GM23338 (cell line): ENCODE measurements at regions not wholly inside any gene's neighbourhood (a gene's known extent, or its start where the extent isn't known, plus 50 kb on each side); places are given as distances from the start of the nearest gene placed in this dataset.

Source experiments
- ATAC-seq: fragments of 200-7000 bp; cut with Tn5 transposase; 3 replicates; pipeline ENCODE4 v1.9.1; 2020
- DNase-seq: peaks from one replicate; pipeline ENCODE4 v3.0.0-alpha.2; 2015; ENCODE audit warnings: low spot score
- H2AFZ ChIP-seq: fragments of 200-600 bp; sonication (generic); 2 replicates; pipeline ENCODE4 v1.8.0; 2016; ENCODE audit warnings: antibody characterized with exemption, mild to moderate bottlenecking, moderate library complexity
- H3F3A ChIP-seq: fragments of 200-600 bp; sonication (generic); replicated peaks from 2 replicates; pipeline ENCODE4 v1.8.0; 2017; ENCODE audit warnings: antibody characterized with exemption, mixed run types, low read depth
- H3K27ac ChIP-seq: fragments of 200-600 bp; sonication (generic); 2 replicates; pipeline ENCODE4 v1.6.1; 2016; ENCODE audit warnings: low read depth
- H3K27me3 ChIP-seq: fragments of 200-600 bp; sonication (generic); 2 replicates; pipeline ENCODE4 v1.8.0; 2016; ENCODE audit warnings: mild to moderate bottlenecking, mixed run types, moderate library complexity; ENCODE audit not compliant: insufficient read depth
- H3K36me3 ChIP-seq: fragments of 200-600 bp; sonication (generic); 2 replicates; pipeline ENCODE4 v1.8.0; 2016; ENCODE audit warnings: mild to moderate bottlenecking; ENCODE audit not compliant: insufficient read depth
- H3K4me1 ChIP-seq: fragments of 200-600 bp; sonication (generic); 2 replicates; pipeline ENCODE4 v1.8.0; 2016; ENCODE audit warnings: mild to moderate bottlenecking, moderate library complexity; ENCODE audit not compliant: insufficient read depth
- H3K4me2 ChIP-seq: fragments of 200-600 bp; sonication (generic); 2 replicates; pipeline ENCODE4 v1.7.1; 2017; ENCODE audit warnings: mixed run types
- H3K4me3 ChIP-seq: fragments of 200-600 bp; sonication (generic); 2 replicates; pipeline ENCODE4 v1.6.1; 2016; ENCODE audit warnings: mixed run types
- H3K79me2 ChIP-seq: fragments of 200-600 bp; sonication (generic); replicated peaks from 2 replicates; pipeline ENCODE4 v1.8.0; 2017; ENCODE audit warnings: mild to moderate bottlenecking; ENCODE audit not compliant: insufficient read depth
- H3K9me2 ChIP-seq: fragments of 200-600 bp; sonication (generic); 2 replicates; pipeline ENCODE4 v1.8.0; 2017; ENCODE audit not compliant: insufficient read depth
- H4K20me1 ChIP-seq: fragments of 200-600 bp; sonication (generic); replicated peaks from 2 replicates; pipeline ENCODE4 v1.8.0; 2017; ENCODE audit warnings: mild to moderate bottlenecking; ENCODE audit not compliant: insufficient read depth
- H3K27ac Mint-ChIP-seq: 2 replicates; pipeline ENCODE4 v1.8.0; 2020; ENCODE audit warnings: inconsistent platforms, mild to moderate bottlenecking, moderate library complexity, mixed read lengths
- H3K27me3 Mint-ChIP-seq: 3 replicates; pipeline ENCODE4 v1.8.0; 2022; ENCODE audit warnings: low read depth, mild to moderate bottlenecking, moderate library complexity, mixed read lengths, inconsistent platforms; ENCODE audit not compliant: insufficient read depth, poor library complexity
- H3K36me3 Mint-ChIP-seq: 3 replicates; pipeline ENCODE4 v1.8.0; 2021; ENCODE audit warnings: low read depth, mild to moderate bottlenecking, inconsistent platforms, moderate library complexity, mixed read lengths
- H3K4me1 Mint-ChIP-seq: 3 replicates; pipeline ENCODE4 v1.8.0; 2020; ENCODE audit warnings: mild to moderate bottlenecking, inconsistent platforms, mixed read lengths
- H3K4me3 Mint-ChIP-seq: 3 replicates; pipeline ENCODE4 v1.8.0; 2021; ENCODE audit warnings: moderate library complexity, mild to moderate bottlenecking, inconsistent platforms, mixed read lengths
- H3K9me3 Mint-ChIP-seq: 3 replicates; pipeline ENCODE4 v1.8.0; 2020; ENCODE audit warnings: moderate library complexity, mild to moderate bottlenecking, inconsistent platforms, mixed read lengths
- EZH2phosphoT487 ChIP-seq: fragments of 200-600 bp; sonication (generic); IDR thresholded peaks from one replicate; pipeline ENCODE4 v1.8.1; 2018; ENCODE audit warnings: antibody characterized with exemption; ENCODE audit not compliant: unreplicated experiment
- JUNB ChIP-seq: IDR thresholded peaks from one replicate; pipeline ENCODE4 v1.6.1; 2016; ENCODE audit warnings: antibody characterized with exemption; ENCODE audit not compliant: unreplicated experiment
- POLR2AphosphoS5 ChIP-seq: IDR thresholded peaks from 2 replicates; pipeline ENCODE4 v1.6.1; 2016; ENCODE audit warnings: antibody characterized with exemption, low read depth
- STAT1 ChIP-seq: IDR thresholded peaks from one replicate; pipeline ENCODE4 v1.6.1; 2016; ENCODE audit warnings: antibody characterized with exemption; ENCODE audit not compliant: unreplicated experiment
- ZNF331 ChIP-seq: fragments of 250-450 bp; sonication (Bioruptor Pico); IDR thresholded peaks from 2 replicates; pipeline ENCODE4 v1.5.0; 2020; ENCODE audit warnings: low read depth, mild to moderate bottlenecking, moderate library complexity
- TF ChIP-seq, protein P1 (sequence below), 2 experiments: fragments of 200-600 bp in 1 of 2; sonication (generic) in 1 of 2; conservative IDR thresholded peaks; 2 replicates each; pipeline versions ENCODE4 v1.5.1 to v1.6.1; 2016 to 2017; ENCODE audit warnings: antibody characterized with exemption in 2 of 2, low read depth in 2 of 2, mild to moderate bottlenecking in 2 of 2, moderate library complexity in 1 of 2
- TF ChIP-seq, protein P2 (sequence below): IDR thresholded peaks from one replicate; pipeline ENCODE4 v1.6.1; 2018; ENCODE audit warnings: antibody characterized with exemption; ENCODE audit not compliant: unreplicated experiment
- TF ChIP-seq, protein P3 (sequence below): IDR thresholded peaks from 2 replicates; pipeline ENCODE4 v1.6.1; 2016; ENCODE audit warnings: antibody characterized with exemption
- TF ChIP-seq, protein P4 (sequence below): fragments of 250-450 bp; sonication (Bioruptor Pico); IDR thresholded peaks from 2 replicates; pipeline ENCODE4 v1.5.0; 2020; ENCODE audit warnings: mild to moderate bottlenecking, moderate library complexity

DNA sequence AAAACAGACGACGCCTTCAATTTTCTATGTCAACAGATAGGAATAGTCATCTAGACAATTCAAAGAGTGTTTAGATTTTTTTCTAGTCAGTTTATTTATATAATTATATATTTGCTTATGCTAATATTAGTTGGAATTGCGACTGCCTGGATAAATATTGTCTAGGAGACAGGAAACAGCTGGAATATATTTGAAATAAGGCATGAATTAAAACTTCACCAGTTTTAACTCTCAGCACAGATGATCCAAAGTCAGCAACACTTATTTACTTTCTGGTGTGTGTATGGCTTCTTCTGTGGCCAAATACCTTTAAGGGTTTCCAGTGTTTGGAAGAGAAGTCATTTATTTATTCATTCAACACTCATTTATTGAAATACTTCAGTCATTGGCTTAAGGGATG is 1215.4 kb upstream of the USP15 start:
- H3K4me3 Mint-ChIP-seq = no peak overlapping the region
- H3K4me1 Mint-ChIP-seq = no peaks in the 10 kb centered on the region
- ATAC-seq (no peak), DNase-seq (no peak)
- no peaks in the 10 kb centered on the region; the same call in 1 of the 2 replicates for H3K9me2 ChIP-seq
- H4K20me1 ChIP-seq = no peaks in the 10 kb centered on the region
- H3K27me3 Mint-ChIP-seq = no peaks in the 10 kb centered on the region
- no peak overlapping the region for H3K4me3 ChIP-seq
- no peaks in the 10 kb centered on the region for H3K36me3 ChIP-seq
- no peaks in the 10 kb centered on the region for H3K79me2 ChIP-seq
- no peaks in the 10 kb centered on the region for H3F3A ChIP-seq
- no peak overlapping the region for H3K27ac Mint-ChIP-seq
- no peaks in the 10 kb centered on the region for H3K9me3 Mint-ChIP-seq
- H3K4me2 ChIP-seq = no peak overlapping the region
- H3K27ac ChIP-seq = no peak overlapping the region
- H3K4me1 ChIP-seq = no peaks in the 10 kb centered on the region
- no peaks in the 10 kb centered on the region for H3K36me3 Mint-ChIP-seq
- TF ChIP-seq ZNF331 (CRISPR knock-in tag) (no peak), EZH2phosphoT487 (no peak), POLR2AphosphoS5 (no peak), JUNB (no peak), STAT1 (no peak)
- TF ChIP-seq, protein P1, sequence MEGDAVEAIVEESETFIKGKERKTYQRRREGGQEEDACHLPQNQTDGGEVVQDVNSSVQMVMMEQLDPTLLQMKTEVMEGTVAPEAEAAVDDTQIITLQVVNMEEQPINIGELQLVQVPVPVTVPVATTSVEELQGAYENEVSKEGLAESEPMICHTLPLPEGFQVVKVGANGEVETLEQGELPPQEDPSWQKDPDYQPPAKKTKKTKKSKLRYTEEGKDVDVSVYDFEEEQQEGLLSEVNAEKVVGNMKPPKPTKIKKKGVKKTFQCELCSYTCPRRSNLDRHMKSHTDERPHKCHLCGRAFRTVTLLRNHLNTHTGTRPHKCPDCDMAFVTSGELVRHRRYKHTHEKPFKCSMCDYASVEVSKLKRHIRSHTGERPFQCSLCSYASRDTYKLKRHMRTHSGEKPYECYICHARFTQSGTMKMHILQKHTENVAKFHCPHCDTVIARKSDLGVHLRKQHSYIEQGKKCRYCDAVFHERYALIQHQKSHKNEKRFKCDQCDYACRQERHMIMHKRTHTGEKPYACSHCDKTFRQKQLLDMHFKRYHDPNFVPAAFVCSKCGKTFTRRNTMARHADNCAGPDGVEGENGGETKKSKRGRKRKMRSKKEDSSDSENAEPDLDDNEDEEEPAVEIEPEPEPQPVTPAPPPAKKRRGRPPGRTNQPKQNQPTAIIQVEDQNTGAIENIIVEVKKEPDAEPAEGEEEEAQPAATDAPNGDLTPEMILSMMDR (conservative IDR thresholded peaks at IDR 0.05; ENCODE audit: low read depth in 2 of 2) = no peak
- TF ChIP-seq, protein P2, sequence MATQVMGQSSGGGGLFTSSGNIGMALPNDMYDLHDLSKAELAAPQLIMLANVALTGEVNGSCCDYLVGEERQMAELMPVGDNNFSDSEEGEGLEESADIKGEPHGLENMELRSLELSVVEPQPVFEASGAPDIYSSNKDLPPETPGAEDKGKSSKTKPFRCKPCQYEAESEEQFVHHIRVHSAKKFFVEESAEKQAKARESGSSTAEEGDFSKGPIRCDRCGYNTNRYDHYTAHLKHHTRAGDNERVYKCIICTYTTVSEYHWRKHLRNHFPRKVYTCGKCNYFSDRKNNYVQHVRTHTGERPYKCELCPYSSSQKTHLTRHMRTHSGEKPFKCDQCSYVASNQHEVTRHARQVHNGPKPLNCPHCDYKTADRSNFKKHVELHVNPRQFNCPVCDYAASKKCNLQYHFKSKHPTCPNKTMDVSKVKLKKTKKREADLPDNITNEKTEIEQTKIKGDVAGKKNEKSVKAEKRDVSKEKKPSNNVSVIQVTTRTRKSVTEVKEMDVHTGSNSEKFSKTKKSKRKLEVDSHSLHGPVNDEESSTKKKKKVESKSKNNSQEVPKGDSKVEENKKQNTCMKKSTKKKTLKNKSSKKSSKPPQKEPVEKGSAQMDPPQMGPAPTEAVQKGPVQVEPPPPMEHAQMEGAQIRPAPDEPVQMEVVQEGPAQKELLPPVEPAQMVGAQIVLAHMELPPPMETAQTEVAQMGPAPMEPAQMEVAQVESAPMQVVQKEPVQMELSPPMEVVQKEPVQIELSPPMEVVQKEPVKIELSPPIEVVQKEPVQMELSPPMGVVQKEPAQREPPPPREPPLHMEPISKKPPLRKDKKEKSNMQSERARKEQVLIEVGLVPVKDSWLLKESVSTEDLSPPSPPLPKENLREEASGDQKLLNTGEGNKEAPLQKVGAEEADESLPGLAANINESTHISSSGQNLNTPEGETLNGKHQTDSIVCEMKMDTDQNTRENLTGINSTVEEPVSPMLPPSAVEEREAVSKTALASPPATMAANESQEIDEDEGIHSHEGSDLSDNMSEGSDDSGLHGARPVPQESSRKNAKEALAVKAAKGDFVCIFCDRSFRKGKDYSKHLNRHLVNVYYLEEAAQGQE = no peak
- TF ChIP-seq, protein P3, sequence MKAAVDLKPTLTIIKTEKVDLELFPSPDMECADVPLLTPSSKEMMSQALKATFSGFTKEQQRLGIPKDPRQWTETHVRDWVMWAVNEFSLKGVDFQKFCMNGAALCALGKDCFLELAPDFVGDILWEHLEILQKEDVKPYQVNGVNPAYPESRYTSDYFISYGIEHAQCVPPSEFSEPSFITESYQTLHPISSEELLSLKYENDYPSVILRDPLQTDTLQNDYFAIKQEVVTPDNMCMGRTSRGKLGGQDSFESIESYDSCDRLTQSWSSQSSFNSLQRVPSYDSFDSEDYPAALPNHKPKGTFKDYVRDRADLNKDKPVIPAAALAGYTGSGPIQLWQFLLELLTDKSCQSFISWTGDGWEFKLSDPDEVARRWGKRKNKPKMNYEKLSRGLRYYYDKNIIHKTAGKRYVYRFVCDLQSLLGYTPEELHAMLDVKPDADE = no peak
- TF ChIP-seq, protein P4, sequence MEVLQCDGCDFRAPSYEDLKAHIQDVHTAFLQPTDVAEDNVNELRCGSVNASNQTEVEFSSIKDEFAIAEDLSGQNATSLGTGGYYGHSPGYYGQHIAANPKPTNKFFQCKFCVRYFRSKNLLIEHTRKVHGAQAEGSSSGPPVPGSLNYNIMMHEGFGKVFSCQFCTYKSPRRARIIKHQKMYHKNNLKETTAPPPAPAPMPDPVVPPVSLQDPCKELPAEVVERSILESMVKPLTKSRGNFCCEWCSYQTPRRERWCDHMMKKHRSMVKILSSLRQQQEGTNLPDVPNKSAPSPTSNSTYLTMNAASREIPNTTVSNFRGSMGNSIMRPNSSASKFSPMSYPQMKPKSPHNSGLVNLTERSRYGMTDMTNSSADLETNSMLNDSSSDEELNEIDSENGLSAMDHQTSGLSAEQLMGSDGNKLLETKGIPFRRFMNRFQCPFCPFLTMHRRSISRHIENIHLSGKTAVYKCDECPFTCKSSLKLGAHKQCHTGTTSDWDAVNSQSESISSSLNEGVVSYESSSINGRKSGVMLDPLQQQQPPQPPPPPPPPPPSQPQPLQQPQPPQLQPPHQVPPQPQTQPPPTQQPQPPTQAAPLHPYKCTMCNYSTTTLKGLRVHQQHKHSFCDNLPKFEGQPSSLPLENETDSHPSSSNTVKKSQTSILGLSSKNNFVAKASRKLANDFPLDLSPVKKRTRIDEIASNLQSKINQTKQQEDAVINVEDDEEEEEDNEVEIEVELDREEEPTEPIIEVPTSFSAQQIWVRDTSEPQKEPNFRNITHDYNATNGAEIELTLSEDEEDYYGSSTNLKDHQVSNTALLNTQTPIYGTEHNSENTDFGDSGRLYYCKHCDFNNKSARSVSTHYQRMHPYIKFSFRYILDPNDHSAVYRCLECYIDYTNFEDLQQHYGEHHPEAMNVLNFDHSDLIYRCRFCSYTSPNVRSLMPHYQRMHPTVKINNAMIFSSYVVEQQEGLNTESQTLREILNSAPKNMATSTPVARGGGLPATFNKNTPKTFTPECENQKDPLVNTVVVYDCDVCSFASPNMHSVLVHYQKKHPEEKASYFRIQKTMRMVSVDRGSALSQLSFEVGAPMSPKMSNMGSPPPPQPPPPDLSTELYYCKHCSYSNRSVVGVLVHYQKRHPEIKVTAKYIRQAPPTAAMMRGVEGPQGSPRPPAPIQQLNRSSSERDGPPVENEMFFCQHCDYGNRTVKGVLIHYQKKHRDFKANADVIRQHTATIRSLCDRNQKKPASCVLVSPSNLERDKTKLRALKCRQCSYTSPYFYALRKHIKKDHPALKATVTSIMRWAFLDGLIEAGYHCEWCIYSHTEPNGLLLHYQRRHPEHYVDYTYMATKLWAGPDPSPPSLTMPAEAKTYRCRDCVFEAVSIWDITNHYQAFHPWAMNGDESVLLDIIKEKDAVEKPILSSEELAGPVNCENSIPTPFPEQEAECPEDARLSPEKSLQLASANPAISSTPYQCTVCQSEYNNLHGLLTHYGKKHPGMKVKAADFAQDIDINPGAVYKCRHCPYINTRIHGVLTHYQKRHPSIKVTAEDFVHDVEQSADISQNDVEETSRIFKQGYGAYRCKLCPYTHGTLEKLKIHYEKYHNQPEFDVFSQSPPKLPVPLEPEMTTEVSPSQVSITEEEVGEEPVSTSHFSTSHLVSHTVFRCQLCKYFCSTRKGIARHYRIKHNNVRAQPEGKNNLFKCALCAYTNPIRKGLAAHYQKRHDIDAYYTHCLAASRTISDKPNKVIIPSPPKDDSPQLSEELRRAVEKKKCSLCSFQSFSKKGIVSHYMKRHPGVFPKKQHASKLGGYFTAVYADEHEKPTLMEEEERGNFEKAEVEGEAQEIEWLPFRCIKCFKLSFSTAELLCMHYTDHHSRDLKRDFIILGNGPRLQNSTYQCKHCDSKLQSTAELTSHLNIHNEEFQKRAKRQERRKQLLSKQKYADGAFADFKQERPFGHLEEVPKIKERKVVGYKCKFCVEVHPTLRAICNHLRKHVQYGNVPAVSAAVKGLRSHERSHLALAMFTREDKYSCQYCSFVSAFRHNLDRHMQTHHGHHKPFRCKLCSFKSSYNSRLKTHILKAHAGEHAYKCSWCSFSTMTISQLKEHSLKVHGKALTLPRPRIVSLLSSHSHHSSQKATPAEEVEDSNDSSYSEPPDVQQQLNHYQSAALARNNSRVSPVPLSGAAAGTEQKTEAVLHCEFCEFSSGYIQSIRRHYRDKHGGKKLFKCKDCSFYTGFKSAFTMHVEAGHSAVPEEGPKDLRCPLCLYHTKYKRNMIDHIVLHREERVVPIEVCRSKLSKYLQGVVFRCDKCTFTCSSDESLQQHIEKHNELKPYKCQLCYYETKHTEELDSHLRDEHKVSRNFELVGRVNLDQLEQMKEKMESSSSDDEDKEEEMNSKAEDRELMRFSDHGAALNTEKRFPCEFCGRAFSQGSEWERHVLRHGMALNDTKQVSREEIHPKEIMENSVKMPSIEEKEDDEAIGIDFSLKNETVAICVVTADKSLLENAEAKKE (CRISPR knock-in tag) = no peak
- H2AFZ ChIP-seq = no peak overlapping the region
- no peaks in the 10 kb centered on the region for H3K27me3 ChIP-seq
